GM12865 (cell line): ENCODE measurements at regions not wholly inside any gene's neighbourhood (a gene's known extent, or its start where the extent isn't known, plus 50 kb on each side); places are given as distances from the start of the nearest gene placed in this dataset.
"Not testable (repeated sequence)": the region's sequence is repeated elsewhere in the genome, so short reads cannot be mapped to it uniquely, and the experiment has no call there.

Source experiments
- DNase-seq: peaks from one replicate; pipeline ENCODE4 v3.0.0; 2010; ENCODE audit warnings: low read depth
- H3K4me3 ChIP-seq: 2 replicates; pipeline ENCODE4 v1.5.1; 2011; ENCODE audit warnings: mild to moderate bottlenecking, low read depth, low read length, control low read depth
- CTCF ChIP-seq: IDR thresholded peaks from 2 replicates; pipeline ENCODE4 v1.5.1; 2011; ENCODE audit warnings: low read length, control low read depth, low read depth, inconsistent platforms; ENCODE audit not compliant: insufficient read depth; ENCODE audit errors: missing control alignments

GRCh38 chr11:45743556-45744468 lies 61.1 kb upstream of the SLC35C1 start:
- TF ChIP-seq CTCF: no peak
- DNase-seq: no peak
- no peak overlapping the region for H3K4me3 ChIP-seq

DNA sequence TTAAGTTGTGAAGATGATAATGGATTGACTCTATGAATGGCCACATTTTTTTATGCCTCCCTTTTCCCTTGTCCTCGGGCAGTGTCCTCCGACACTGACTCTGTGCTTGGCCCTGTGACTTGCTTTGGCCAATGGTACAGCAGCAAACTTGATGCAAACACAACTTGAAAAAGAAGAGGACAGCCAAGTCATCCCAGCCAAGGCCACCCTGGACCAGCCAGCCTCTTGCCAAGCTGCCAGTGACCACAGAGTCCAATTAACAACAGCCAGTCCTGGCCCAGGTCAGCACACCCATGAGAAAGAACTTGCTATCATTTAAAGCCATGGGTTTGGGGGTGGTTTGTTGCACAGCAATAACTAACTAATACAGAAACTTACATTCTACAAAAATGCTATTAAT lies 63.4 kb upstream of the SLC35C1 start:
- DNase-seq: no peak
- no peak for TF ChIP-seq CTCF

GRCh38 chr11:45741032-45741431 lies 63.9 kb upstream of the SLC35C1 start:
- DNase-seq: no peak
- TF ChIP-seq CTCF: no peak
- no peak overlapping the region for H3K4me3 ChIP-seq

More for the DNA sequence above, 63.4 kb upstream of the SLC35C1 start:
- H3K4me3 ChIP-seq: no peak overlapping the region

- no peak overlapping the region for H3K4me3 ChIP-seq
- no peak for TF ChIP-seq CTCF
- no peak for DNase-seq
Measured at GRCh38 chr11:45739866-45740265, 65.1 kb upstream of the SLC35C1 start.

- not testable (repeated sequence) for DNase-seq, H3K4me3 ChIP-seq
Measured at GRCh38 chr11:45739071-45739470, 65.9 kb upstream of the SLC35C1 start.

DNA sequence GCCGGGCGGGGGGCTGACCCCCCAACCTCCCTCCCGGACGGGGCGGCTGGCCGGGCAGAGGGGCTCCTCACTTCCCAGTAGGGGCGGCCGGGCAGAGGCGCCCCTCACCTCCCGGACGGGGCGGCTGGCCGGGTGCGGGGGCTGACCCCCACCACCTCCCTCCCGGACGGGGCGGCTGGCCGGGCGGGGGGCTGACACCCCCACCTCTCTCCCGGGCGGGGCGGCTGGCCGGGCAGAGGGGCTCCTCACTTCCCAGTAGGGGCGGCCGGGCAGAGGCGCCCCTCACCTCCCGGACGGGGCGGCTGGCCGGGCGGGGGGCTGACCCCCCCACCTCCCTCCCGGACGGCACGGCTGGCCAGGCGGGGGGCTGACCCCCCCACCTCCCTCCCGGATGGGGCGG lies 66.8 kb upstream of the SLC35C1 start:
- DNase-seq, H3K4me3 ChIP-seq: not testable (repeated sequence)

DNA sequence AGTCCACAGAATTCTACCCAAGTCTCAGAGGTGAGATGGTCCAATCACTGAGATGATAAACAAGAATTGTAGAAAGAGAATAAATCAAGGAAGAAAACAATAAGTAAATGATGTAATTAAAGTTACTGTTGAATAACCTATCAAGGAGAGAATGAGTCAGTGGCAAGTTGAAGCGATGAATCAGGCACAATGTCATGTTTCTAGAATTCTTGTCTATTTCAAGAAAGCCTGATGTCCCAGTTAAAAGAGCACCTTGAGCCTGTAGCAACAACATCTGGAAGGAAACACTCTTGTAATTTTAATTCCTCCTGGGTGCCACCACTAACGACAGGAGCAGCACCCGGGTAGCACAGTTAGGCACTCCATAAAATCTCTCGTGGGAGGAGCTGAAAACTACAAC lies 67.9 kb upstream of the SLC35C1 start:
- no peak for DNase-seq
- H3K4me3 ChIP-seq: no peak overlapping the region
- TF ChIP-seq CTCF: no peak

DNA sequence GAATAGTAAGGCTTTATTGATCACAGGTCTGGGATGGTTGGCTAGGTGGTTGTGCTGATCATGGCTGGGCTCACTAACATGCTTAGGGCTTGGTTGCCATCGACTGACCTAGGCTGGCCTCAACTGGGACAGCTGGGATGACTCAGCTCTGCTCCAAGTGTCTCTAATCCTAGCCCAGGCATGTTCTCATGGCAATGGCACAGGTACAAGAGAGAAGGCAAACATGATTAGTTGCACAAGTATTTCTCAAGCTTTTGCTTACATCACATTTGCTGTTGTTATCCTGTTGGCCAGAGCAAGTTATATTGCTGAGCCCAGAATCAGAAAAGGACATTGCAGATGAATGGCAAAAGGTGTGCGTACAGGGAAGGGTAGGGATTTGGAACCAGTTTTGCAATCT lies 68.5 kb upstream of the SLC35C1 start:
- no peak overlapping the region for H3K4me3 ChIP-seq
- DNase-seq: no peak
- no peak for TF ChIP-seq CTCF
